Ishikawa (cell line): ENCODE measurements at regions not wholly inside any gene's neighbourhood (a gene's known extent, or its start where the extent isn't known, plus 50 kb on each side); places are given as distances from the start of the nearest gene placed in this dataset.

Source experiments
- CEBPB ChIP-seq: IDR thresholded peaks from 2 replicates; pipeline ENCODE4 v1.6.1; 2012
- CREB1 ChIP-seq: IDR thresholded peaks from 2 replicates; pipeline ENCODE4 v1.6.1; 2012; ENCODE audit warnings: low read depth
- EGR1 ChIP-seq: IDR thresholded peaks from 2 replicates; pipeline ENCODE4 v1.6.1; 2012
- EP300 ChIP-seq: IDR thresholded peaks from 2 replicates; pipeline ENCODE4 v1.6.1; 2012; ENCODE audit warnings: borderline replicate concordance
- FOXM1 ChIP-seq: IDR thresholded peaks from 2 replicates; pipeline ENCODE4 v1.6.1; 2012; ENCODE audit warnings: low read depth, borderline replicate concordance
- MAX ChIP-seq: IDR thresholded peaks from 2 replicates; pipeline ENCODE4 v1.6.1; 2012
- NFIC ChIP-seq: IDR thresholded peaks from 2 replicates; pipeline ENCODE4 v1.6.1; 2012
- RAD21 ChIP-seq: IDR thresholded peaks from 2 replicates; pipeline ENCODE4 v1.6.1; 2012; ENCODE audit warnings: low read depth
- REST ChIP-seq: IDR thresholded peaks from 2 replicates; pipeline ENCODE4 v1.6.1; 2012; ENCODE audit warnings: low read depth, mild to moderate bottlenecking
- TAF1 ChIP-seq: IDR thresholded peaks from 2 replicates; pipeline ENCODE4 v1.6.1; 2012; ENCODE audit warnings: low read depth, mild to moderate bottlenecking
- TCF12 ChIP-seq: IDR thresholded peaks from 2 replicates; pipeline ENCODE4 v1.6.1; 2012; ENCODE audit warnings: low read depth
- TEAD4 ChIP-seq: IDR thresholded peaks from 2 replicates; pipeline ENCODE4 v1.6.1; 2012
- USF1 ChIP-seq: IDR thresholded peaks from 2 replicates; pipeline ENCODE4 v1.6.1; 2012
- YY1 ChIP-seq: IDR thresholded peaks from 2 replicates; pipeline ENCODE4 v1.6.1; 2012; ENCODE audit warnings: low read depth
- ZBTB7A ChIP-seq: IDR thresholded peaks from 2 replicates; pipeline ENCODE4 v1.6.1; 2012; ENCODE audit warnings: low read depth

- TF ChIP-seq REST (no peak), TAF1 (no peak), CREB1 (no peak), RAD21 (no peak), USF1 (no peak), TCF12 (no peak), FOXM1 (no peak), NFIC (no peak), TEAD4 (no peak)
Observed at GRCh38 chr10:25678666-25679065, 255.4 kb upstream of the MYO3A start.

- TF ChIP-seq USF1: no peak
- TF ChIP-seq CREB1: no peak
- TF ChIP-seq NFIC: no peak
- no peak for TF ChIP-seq EP300
- no peak for TF ChIP-seq YY1
- no peak for TF ChIP-seq MAX
- no peak for TF ChIP-seq ZBTB7A
- no peak for TF ChIP-seq FOXM1
- TF ChIP-seq CEBPB: no peak
- no peak for TF ChIP-seq EGR1
- no peak for TF ChIP-seq RAD21
- no peak for TF ChIP-seq TCF12
- TF ChIP-seq TAF1: no peak
- TF ChIP-seq REST: no peak
- no peak for TF ChIP-seq TEAD4
Observed at GRCh38 chr10:25682203-25682851, 251.7 kb upstream of the MYO3A start.

- TF ChIP-seq TEAD4: no peak
- no peak for TF ChIP-seq YY1
- no peak for TF ChIP-seq ZBTB7A
- TF ChIP-seq TCF12: no peak
- TF ChIP-seq CEBPB: no peak
- TF ChIP-seq NFIC: no peak
- no peak for TF ChIP-seq TAF1
- TF ChIP-seq USF1: no peak
- TF ChIP-seq REST: no peak
- TF ChIP-seq FOXM1: no peak
- TF ChIP-seq EP300: no peak
- TF ChIP-seq CREB1: no peak
- TF ChIP-seq MAX: no peak
- no peak for TF ChIP-seq EGR1
- TF ChIP-seq RAD21: no peak
Observed at GRCh38 chr10:25683344-25683743, 250.7 kb upstream of the MYO3A start.

- TF ChIP-seq RAD21: no peak
Observed at GRCh38 chr10:25687521-25687920, 246.5 kb upstream of the MYO3A start.
